HAP-1 (cell line): ENCODE measurements at regions not wholly inside any gene's neighbourhood (a gene's known extent, or its start where the extent isn't known, plus 50 kb on each side); places are given as distances from the start of the nearest gene placed in this dataset.
A peak's percentile ranks its signal among the peaks of the same experiment; 100 is the strongest.

Experiments used
- DNase-seq, 2 experiments: peaks; one replicate each; pipeline ENCODE4 v3.0.0-alpha.2; 2016 to 2020; ENCODE audit warnings: low spot score in 2 of 2
- H3K27me3 ChIP-seq: fragments of 250-450 bp; sonication (Bioruptor Pico); 2 replicates; pipeline ENCODE4 v1.5.1; 2020; ENCODE audit warnings: low read depth, mild to moderate bottlenecking, moderate library complexity
- H3K36me3 ChIP-seq: fragments of 250-450 bp; sonication (Bioruptor Pico); replicated peaks from 2 replicates; pipeline ENCODE4 v1.5.1; 2020; ENCODE audit warnings: mild to moderate bottlenecking
- H3K4me1 ChIP-seq: fragments of 250-450 bp; sonication (Bioruptor Pico); 2 replicates; pipeline ENCODE4 v1.5.1; 2020; ENCODE audit warnings: mild to moderate bottlenecking
- H3K4me3 ChIP-seq: fragments of 250-450 bp; sonication (Bioruptor Pico); 2 replicates; pipeline ENCODE4 v1.5.1; 2020; ENCODE audit warnings: mild to moderate bottlenecking, moderate library complexity
- H3K9me3 ChIP-seq: fragments of 250-450 bp; sonication (Bioruptor Pico); 2 replicates; pipeline ENCODE4 v1.5.1; 2020; ENCODE audit warnings: mild to moderate bottlenecking, moderate library complexity
- in situ Hi-C: fragments of 300-500 bp; cut with MboI; formaldehyde crosslinking; loops from 3 replicates; pipeline ENCODE4 v1.14.3; 2020; ENCODE audit warnings: low sequenced_read_pairs, inconsistent platforms, mixed read lengths

GRCh38 chr18:29540548-29540947 is 1363.6 kb upstream of the CDH2 start:
- H3K27me3 ChIP-seq: no peaks in the 10 kb centered on the region
- in situ Hi-C loops: no loop called here
- no peak overlapping the region for H3K4me3 ChIP-seq
- peaks cover 12% of the 10 kb centered on the region for H3K4me1 ChIP-seq
- H3K9me3 ChIP-seq: no peaks in the 10 kb centered on the region
- no peak for DNase-seq
- H3K36me3 ChIP-seq: no peaks in the 10 kb centered on the region

GRCh38 chr18:29531746-29532145 is 1354.8 kb upstream of the CDH2 start:
- no peaks in the 10 kb centered on the region for H3K36me3 ChIP-seq
- in situ Hi-C loops: no loop called here
- no peaks in the 10 kb centered on the region for H3K27me3 ChIP-seq
- H3K9me3 ChIP-seq: no peaks in the 10 kb centered on the region
- no peak overlapping the region for H3K4me3 ChIP-seq
- DNase-seq: no peak
- no peaks in the 10 kb centered on the region for H3K4me1 ChIP-seq

- Histone ChIP-seq H3K9me3 (no peaks in the 10 kb centered on the region), H3K4me3 (no peak overlapping the region), H3K27me3 (no peaks in the 10 kb centered on the region), H3K36me3 (no peaks in the 10 kb centered on the region), H3K4me1 (no peaks in the 10 kb centered on the region)
- DNase-seq: no peak
- in situ Hi-C loops: no loop called here
Measured at GRCh38 chr18:29523371-29523770, 1346.4 kb upstream of the CDH2 start.

GRCh38 chr18:29512761-29513160 is 1335.8 kb upstream of the CDH2 start:
- H3K27me3 ChIP-seq: no peaks in the 10 kb centered on the region
- no peak overlapping the region for H3K4me3 ChIP-seq
- H3K9me3 ChIP-seq: no peaks in the 10 kb centered on the region
- no peaks in the 10 kb centered on the region for H3K4me1 ChIP-seq
- no peaks in the 10 kb centered on the region for H3K36me3 ChIP-seq
- in situ Hi-C loops: no loop called here
- no peak for DNase-seq

- in situ Hi-C loops: no loop called here
- Histone ChIP-seq H3K4me3 (no peak overlapping the region), H3K27me3 (no peaks in the 10 kb centered on the region), H3K4me1 (no peaks in the 10 kb centered on the region), H3K36me3 (no peaks in the 10 kb centered on the region), H3K9me3 (no peaks in the 10 kb centered on the region)
- no peak for DNase-seq
Measured at GRCh38 chr18:29512203-29512602, 1335.3 kb upstream of the CDH2 start.

GRCh38 chr18:29501952-29502351 is 1325.0 kb upstream of the CDH2 start:
- no peaks in the 10 kb centered on the region for H3K9me3 ChIP-seq
- no peaks in the 10 kb centered on the region for H3K36me3 ChIP-seq
- in situ Hi-C loops: no loop called here
- DNase-seq: peak in 1 of 2 experiments; percentile 6
- no peaks in the 10 kb centered on the region for H3K27me3 ChIP-seq
- no peaks in the 10 kb centered on the region for H3K4me1 ChIP-seq
- no peak overlapping the region for H3K4me3 ChIP-seq

- Histone ChIP-seq H3K27me3 (no peaks in the 10 kb centered on the region), H3K4me1 (no peaks in the 10 kb centered on the region), H3K9me3 (no peaks in the 10 kb centered on the region), H3K36me3 (no peaks in the 10 kb centered on the region), H3K4me3 (no peak overlapping the region)
- in situ Hi-C loops: no loop called here
- DNase-seq: no peak
Measured at GRCh38 chr18:29496152-29496680, 1319.3 kb upstream of the CDH2 start.

- no peaks in the 10 kb centered on the region for H3K4me1 ChIP-seq
- no peaks in the 10 kb centered on the region for H3K9me3 ChIP-seq
- no peak overlapping the region for H3K4me3 ChIP-seq
- H3K27me3 ChIP-seq: no peaks in the 10 kb centered on the region
- no peak for DNase-seq
- in situ Hi-C loops: no loop called here
- H3K36me3 ChIP-seq: no peaks in the 10 kb centered on the region
Measured at GRCh38 chr18:29494371-29494770, 1317.4 kb upstream of the CDH2 start.

- Histone ChIP-seq H3K9me3 (no peaks in the 10 kb centered on the region), H3K36me3 (no peaks in the 10 kb centered on the region), H3K4me1 (no peaks in the 10 kb centered on the region), H3K4me3 (no peak overlapping the region), H3K27me3 (no peaks in the 10 kb centered on the region)
- no peak for DNase-seq
- in situ Hi-C loops: no loop called here
Measured at GRCh38 chr18:29491907-29492306, 1315.0 kb upstream of the CDH2 start.

GRCh38 chr18:29488617-29489016 is 1311.7 kb upstream of the CDH2 start:
- Histone ChIP-seq H3K4me3 (no peak overlapping the region), H3K36me3 (no peaks in the 10 kb centered on the region), H3K4me1 (no peaks in the 10 kb centered on the region), H3K27me3 (no peaks in the 10 kb centered on the region), H3K9me3 (no peaks in the 10 kb centered on the region)
- in situ Hi-C loops: no loop called here
- no peak for DNase-seq

GRCh38 chr18:29465526-29465925 is 1288.6 kb upstream of the CDH2 start:
- no peaks in the 10 kb centered on the region for H3K27me3 ChIP-seq
- H3K4me1 ChIP-seq: no peaks in the 10 kb centered on the region
- H3K36me3 ChIP-seq: no peaks in the 10 kb centered on the region
- in situ Hi-C loops: no loop called here
- no peaks in the 10 kb centered on the region for H3K9me3 ChIP-seq
- no peak overlapping the region for H3K4me3 ChIP-seq
- no peak for DNase-seq

GRCh38 chr18:29459972-29460371 is 1283.0 kb upstream of the CDH2 start:
- in situ Hi-C loops: no loop called here
- Histone ChIP-seq H3K9me3 (no peaks in the 10 kb centered on the region), H3K27me3 (no peaks in the 10 kb centered on the region), H3K4me1 (no peaks in the 10 kb centered on the region), H3K4me3 (no peak overlapping the region), H3K36me3 (no peaks in the 10 kb centered on the region)
- no peak for DNase-seq

- Histone ChIP-seq H3K4me3 (no peak overlapping the region), H3K36me3 (no peaks in the 10 kb centered on the region), H3K27me3 (no peaks in the 10 kb centered on the region), H3K9me3 (no peaks in the 10 kb centered on the region), H3K4me1 (no peaks in the 10 kb centered on the region)
- no peak for DNase-seq
- in situ Hi-C loops: no loop called here
Measured at GRCh38 chr18:29457316-29457889, 1280.5 kb upstream of the CDH2 start.

- Histone ChIP-seq H3K9me3 (no peaks in the 10 kb centered on the region), H3K36me3 (no peaks in the 10 kb centered on the region), H3K4me1 (no peaks in the 10 kb centered on the region), H3K27me3 (no peaks in the 10 kb centered on the region), H3K4me3 (no peak overlapping the region)
- in situ Hi-C loops: no loop called here
- no peak for DNase-seq
Measured at GRCh38 chr18:29449424-29449823, 1272.5 kb upstream of the CDH2 start.

- Histone ChIP-seq H3K4me3 (no peak overlapping the region), H3K27me3 (no peaks in the 10 kb centered on the region), H3K9me3 (no peaks in the 10 kb centered on the region), H3K36me3 (no peaks in the 10 kb centered on the region), H3K4me1 (0 out of 2 replicates have a peak, but pooled peaks cover under 1% of the 10 kb centered on the region)
- in situ Hi-C loops: no loop called here
- DNase-seq: no peak
Measured at GRCh38 chr18:29439398-29439797, 1262.5 kb upstream of the CDH2 start.
